HEK293 (cell line): ENCODE measurements at regions not wholly inside any gene's neighbourhood (a gene's known extent, or its start where the extent isn't known, plus 50 kb on each side); places are given as distances from the start of the nearest gene placed in this dataset.

Experiments
- CTCF ChIA-PET: fragments of 350-600 bp; formaldehyde crosslinking; extraction: SDS; loops from one replicate; lab custom pipeline; 2021; ENCODE audit warnings: antibody characterized with exemption; lab: Yijun Ruan, JAX
- POLR2A ChIA-PET: fragments of 300-600 bp; formaldehyde crosslinking; extraction: SDS; loops from one replicate; lab custom pipeline; 2020; ENCODE audit warnings: antibody characterized with exemption, inconsistent platforms; lab: Yijun Ruan, JAX
- H3K27ac ChIP-seq: fragments of 200-500 bp; sonication (Bioruptor generic); 2 replicates; pipeline ENCODE4 v1.5.1; 2014; ENCODE audit warnings: low read depth, low read length, control low read depth, inconsistent platforms; ENCODE audit errors: extremely low read depth
- H3K36me3 ChIP-seq, 2 experiments: fragments of 200-500 bp in 1 of 2; sonication (Bioruptor generic) in 1 of 2; 1 replicate in 1 of 2; 2 replicates in 1 of 2; pipeline ENCODE4 v1.5.1; 2014 to 2017; ENCODE audit warnings: inconsistent platforms in 2 of 2, low read length in 2 of 2; ENCODE audit not compliant: control insufficient read depth in 2 of 2, insufficient read depth in 1 of 2
- H3K4me1 ChIP-seq: fragments of 200-500 bp; sonication (Bioruptor generic); 2 replicates; pipeline ENCODE4 v1.5.1; 2014; ENCODE audit warnings: mild to moderate bottlenecking, low read length, inconsistent platforms; ENCODE audit not compliant: control insufficient read depth, insufficient read depth
- H3K4me3 ChIP-seq: 2 replicates; pipeline ENCODE4 v1.5.1; 2011; ENCODE audit warnings: low read depth, mild to moderate bottlenecking, control low read depth, low read length, moderate library complexity
- H3K9me3 ChIP-seq: fragments of 200-500 bp; sonication (Bioruptor generic); 2 replicates; pipeline ENCODE4 v1.5.1; 2014; ENCODE audit warnings: low read depth, low read length, inconsistent platforms; ENCODE audit not compliant: control insufficient read depth, insufficient read depth
- PRDM4 ChIP-seq: fragments of 450-650 bp; formaldehyde crosslinking; IDR thresholded peaks from 2 replicates; pipeline ENCODE4 v1.5.1; 2017; ENCODE audit warnings: missing biosample characterization, missing genetic modification characterization
- REPIN1 ChIP-seq: fragments of 450-650 bp; formaldehyde crosslinking; IDR thresholded peaks from 2 replicates; pipeline ENCODE4 v1.5.1; 2017; ENCODE audit warnings: missing biosample characterization, missing genetic modification characterization, low read depth
- REST ChIP-seq: fragments of 450-650 bp; formaldehyde crosslinking; IDR thresholded peaks from 2 replicates; pipeline ENCODE4 v1.5.1; 2016; ENCODE audit warnings: missing biosample characterization, missing genetic modification characterization
- SALL2 ChIP-seq: fragments of 450-650 bp; formaldehyde crosslinking; IDR thresholded peaks from 2 replicates; pipeline ENCODE4 v1.5.0; 2017; ENCODE audit warnings: missing biosample characterization, mild to moderate bottlenecking, missing genetic modification characterization, borderline replicate concordance
- ZBTB20 ChIP-seq: fragments of 450-650 bp; formaldehyde crosslinking; IDR thresholded peaks from 2 replicates; pipeline ENCODE4 v1.5.1; 2016; ENCODE audit warnings: missing biosample characterization, missing genetic modification characterization
- ZFHX2 ChIP-seq: fragments of 450-650 bp; formaldehyde crosslinking; conservative IDR thresholded peaks from 2 replicates; pipeline ENCODE4 v1.5.1; 2016; ENCODE audit warnings: missing biosample characterization, missing genetic modification characterization
- ZNF214 ChIP-seq: fragments of 450-650 bp; formaldehyde crosslinking; IDR thresholded peaks from 2 replicates; pipeline ENCODE4 v1.5.1; 2017; ENCODE audit warnings: missing biosample characterization, mild to moderate bottlenecking, missing genetic modification characterization, borderline replicate concordance
- ZNF26 ChIP-seq: fragments of 450-650 bp; formaldehyde crosslinking; IDR thresholded peaks from 2 replicates; pipeline ENCODE4 v1.5.1; 2016; ENCODE audit warnings: missing biosample characterization, missing genetic modification characterization
- ZNF266 ChIP-seq: fragments of 450-650 bp; formaldehyde crosslinking; IDR thresholded peaks from 2 replicates; pipeline ENCODE4 v1.5.1; 2016; ENCODE audit warnings: missing biosample characterization, missing genetic modification characterization, low read depth
- ZNF513 ChIP-seq: fragments of 450-650 bp; IDR thresholded peaks from 2 replicates; pipeline ENCODE4 v1.5.1; 2018; ENCODE audit warnings: missing biosample characterization, missing genetic modification characterization
- ZNF518A ChIP-seq: fragments of 450-650 bp; formaldehyde crosslinking; conservative IDR thresholded peaks from 2 replicates; pipeline ENCODE4 v1.5.1; 2016; ENCODE audit warnings: low read depth, missing biosample characterization, missing genetic modification characterization
- TF ChIP-seq, protein P1 (sequence below): fragments of 450-650 bp; formaldehyde crosslinking; IDR thresholded peaks from 2 replicates; pipeline ENCODE4 v1.5.0; 2017; ENCODE audit warnings: missing biosample characterization, missing genetic modification characterization, borderline replicate concordance
- TF ChIP-seq, protein P2 (sequence below): fragments of 450-650 bp; formaldehyde crosslinking; IDR thresholded peaks from 2 replicates; pipeline ENCODE4 v1.5.1; 2016; ENCODE audit warnings: missing biosample characterization, missing genetic modification characterization, borderline replicate concordance
- TF ChIP-seq, protein P3 (sequence below): fragments of 450-650 bp; formaldehyde crosslinking; IDR thresholded peaks from 2 replicates; pipeline ENCODE4 v1.5.1; 2017; ENCODE audit warnings: missing biosample characterization, missing genetic modification characterization

GRCh38 chr20:19100975-19101374 is 111.5 kb upstream of the SLC24A3 start:
- ChIA-PET POLR2A (no interaction called here), CTCF (interaction anchor here (0.6 kb wide), 2 partner anchors 46 to 182 kb away, joined by 3 to 5 read pairs; no protein-coding TSS in a partner anchor)
- H3K9me3 ChIP-seq: no peaks in the 10 kb centered on the region
- no peak overlapping the region for H3K4me3 ChIP-seq
- H3K27ac ChIP-seq: no peak overlapping the region
- H3K4me1 ChIP-seq: peaks cover 2% of the 10 kb centered on the region; the same call in 1 of the 2 replicates
- TF ChIP-seq ZNF214 (no peak), ZNF266 (tag by site-specific recombination) (no peak), SALL2 (no peak), ZBTB20 (no peak), REST (tag by site-specific recombination) (peak; percentile 64), ZFHX2 (no peak), ZNF518A (no peak), PRDM4 (tag by site-specific recombination) (no peak)
- TF ChIP-seq, protein P1, sequence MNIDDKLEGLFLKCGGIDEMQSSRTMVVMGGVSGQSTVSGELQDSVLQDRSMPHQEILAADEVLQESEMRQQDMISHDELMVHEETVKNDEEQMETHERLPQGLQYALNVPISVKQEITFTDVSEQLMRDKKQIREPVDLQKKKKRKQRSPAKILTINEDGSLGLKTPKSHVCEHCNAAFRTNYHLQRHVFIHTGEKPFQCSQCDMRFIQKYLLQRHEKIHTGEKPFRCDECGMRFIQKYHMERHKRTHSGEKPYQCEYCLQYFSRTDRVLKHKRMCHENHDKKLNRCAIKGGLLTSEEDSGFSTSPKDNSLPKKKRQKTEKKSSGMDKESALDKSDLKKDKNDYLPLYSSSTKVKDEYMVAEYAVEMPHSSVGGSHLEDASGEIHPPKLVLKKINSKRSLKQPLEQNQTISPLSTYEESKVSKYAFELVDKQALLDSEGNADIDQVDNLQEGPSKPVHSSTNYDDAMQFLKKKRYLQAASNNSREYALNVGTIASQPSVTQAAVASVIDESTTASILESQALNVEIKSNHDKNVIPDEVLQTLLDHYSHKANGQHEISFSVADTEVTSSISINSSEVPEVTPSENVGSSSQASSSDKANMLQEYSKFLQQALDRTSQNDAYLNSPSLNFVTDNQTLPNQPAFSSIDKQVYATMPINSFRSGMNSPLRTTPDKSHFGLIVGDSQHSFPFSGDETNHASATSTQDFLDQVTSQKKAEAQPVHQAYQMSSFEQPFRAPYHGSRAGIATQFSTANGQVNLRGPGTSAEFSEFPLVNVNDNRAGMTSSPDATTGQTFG (tag by site-specific recombination): no peak
- no peaks in the 10 kb centered on the region for H3K36me3 ChIP-seq

- POLR2A ChIA-PET: no interaction called here
- H3K9me3 ChIP-seq: no peaks in the 10 kb centered on the region
- TF ChIP-seq, protein P2, sequence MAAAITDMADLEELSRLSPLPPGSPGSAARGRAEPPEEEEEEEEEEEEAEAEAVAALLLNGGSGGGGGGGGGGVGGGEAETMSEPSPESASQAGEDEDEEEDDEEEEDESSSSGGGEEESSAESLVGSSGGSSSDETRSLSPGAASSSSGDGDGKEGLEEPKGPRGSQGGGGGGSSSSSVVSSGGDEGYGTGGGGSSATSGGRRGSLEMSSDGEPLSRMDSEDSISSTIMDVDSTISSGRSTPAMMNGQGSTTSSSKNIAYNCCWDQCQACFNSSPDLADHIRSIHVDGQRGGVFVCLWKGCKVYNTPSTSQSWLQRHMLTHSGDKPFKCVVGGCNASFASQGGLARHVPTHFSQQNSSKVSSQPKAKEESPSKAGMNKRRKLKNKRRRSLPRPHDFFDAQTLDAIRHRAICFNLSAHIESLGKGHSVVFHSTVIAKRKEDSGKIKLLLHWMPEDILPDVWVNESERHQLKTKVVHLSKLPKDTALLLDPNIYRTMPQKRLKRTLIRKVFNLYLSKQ (tag by site-specific recombination): no peak
- TF ChIP-seq ZNF26 (tag by site-specific recombination) (no peak), ZNF513 (no peak), REPIN1 (tag by site-specific recombination) (no peak)
- TF ChIP-seq, protein P3, sequence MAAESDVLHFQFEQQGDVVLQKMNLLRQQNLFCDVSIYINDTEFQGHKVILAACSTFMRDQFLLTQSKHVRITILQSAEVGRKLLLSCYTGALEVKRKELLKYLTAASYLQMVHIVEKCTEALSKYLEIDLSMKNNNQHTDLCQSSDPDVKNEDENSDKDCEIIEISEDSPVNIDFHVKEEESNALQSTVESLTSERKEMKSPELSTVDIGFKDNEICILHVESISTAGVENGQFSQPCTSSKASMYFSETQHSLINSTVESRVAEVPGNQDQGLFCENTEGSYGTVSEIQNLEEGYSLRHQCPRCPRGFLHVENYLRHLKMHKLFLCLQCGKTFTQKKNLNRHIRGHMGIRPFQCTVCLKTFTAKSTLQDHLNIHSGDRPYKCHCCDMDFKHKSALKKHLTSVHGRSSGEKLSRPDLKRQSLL (tag by site-specific recombination): no peak
These were observed 108.3 kb upstream of the SLC24A3 start for GRCh38 chr20:19104186-19104585.

More at GRCh38 chr20:19104186-19104585, 108.3 kb upstream of the SLC24A3 start:
- Histone ChIP-seq H3K36me3 (no peaks in the 10 kb centered on the region), H3K27ac (no peak overlapping the region), H3K4me3 (no peak overlapping the region), H3K4me1 (no peaks in the 10 kb centered on the region)
- CTCF ChIA-PET: no interaction called here
